ENCODE measurements at regions not wholly inside any gene's neighbourhood (a gene's known extent, or its start where the extent isn't known, plus 50 kb on each side); places are given as distances from the start of the nearest gene placed in this dataset.

DNA sequence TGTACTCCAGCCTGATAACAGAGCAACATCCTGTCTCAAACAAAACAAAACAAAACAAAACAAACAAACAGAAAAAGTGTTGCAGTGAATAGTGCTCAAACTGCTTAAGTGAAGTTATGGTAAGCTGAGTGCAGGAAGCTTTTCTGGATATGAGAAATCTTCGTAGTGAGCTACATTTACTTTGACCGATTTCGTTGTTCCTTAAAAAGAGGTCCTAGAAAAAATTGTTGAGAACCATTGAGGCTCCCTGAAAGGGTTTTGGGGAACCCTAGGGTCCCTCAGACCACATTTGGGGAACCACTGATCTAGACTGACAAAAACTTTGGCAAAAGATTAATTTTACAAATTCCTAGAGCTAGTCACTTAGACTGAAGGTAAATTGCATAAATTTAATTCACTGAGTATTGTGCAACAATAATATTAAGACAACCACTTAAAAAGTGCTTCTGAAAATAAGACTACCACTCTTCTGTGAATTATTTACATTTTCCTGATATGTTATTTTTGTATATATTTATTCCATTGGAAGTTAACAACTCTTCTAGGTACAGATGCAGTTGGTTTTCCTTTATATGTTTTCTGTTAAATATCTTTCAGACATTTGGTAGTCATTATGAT, 149.6 kb downstream of the FHIP1A start:
- ATAC-seq (no peak), DNase-seq (ENCODE audit: low read depth, low spot score) (no peak), FAIRE-seq (no peak)
- no peaks in the 10 kb centered on the region for H3K79me2 ChIP-seq (ENCODE audit: control insufficient read depth, insufficient read depth, low read length)
- in situ Hi-C loops (cut with MboI) (no loop called here), intact Hi-C loops (cut with micrococcal nuclease; ENCODE audit: unreplicated experiment) (no loop called here)
- no TSS peak for BruUV-seq (replicated peaks)
- H3K4me3 ChIP-seq: no peak overlapping the region
- WGBS (ENCODE audit: insufficient coverage, insufficient replicate concordance, low lambda C conversion rate, missing lambda C conversion rate): 55% methylated on average over 3 of the region's 3 CpGs
- no peaks in the 10 kb centered on the region for H4K20me1 ChIP-seq (ENCODE audit: control insufficient read depth, insufficient read depth)
- CTCF ChIA-PET: interaction anchor here (0.6 kb wide), 1 partner anchor 441 kb away, joined by 3 read pairs; no protein-coding TSS in a partner anchor
- POLR2A ChIA-PET: no interaction called here
- peaks cover 0 to 2% of the 10 kb centered on the region in 2 experiments; a peak in 2 of 4 replicates for H3K27me3 ChIP-seq (replicated peaks in 1 of 2; ENCODE audit: control insufficient read depth in 2 of 2, insufficient read depth in 2 of 2, low read length in 1 of 2)
- no peak overlapping the region for H3K9ac ChIP-seq (ENCODE audit: control insufficient read depth, insufficient read depth, low read length)
- RAD21 ChIA-PET (ENCODE audit: unreplicated experiment): no interaction called here
- no peak overlapping the region for H3K27ac ChIP-seq (ENCODE audit: control insufficient read depth, insufficient read depth)
- H3K4me1 ChIP-seq (ENCODE audit: control insufficient read depth, insufficient read depth, low read length): no peaks in the 10 kb centered on the region
- no peaks in the 10 kb centered on the region for H3K36me3 ChIP-seq (ENCODE audit: control insufficient read depth in 2 of 2, insufficient read depth in 2 of 2, low read length in 1 of 2)
- H3K4me2 ChIP-seq (ENCODE audit: control insufficient read depth, insufficient read depth): no peak overlapping the region
- TF ChIP-seq, protein P1, sequence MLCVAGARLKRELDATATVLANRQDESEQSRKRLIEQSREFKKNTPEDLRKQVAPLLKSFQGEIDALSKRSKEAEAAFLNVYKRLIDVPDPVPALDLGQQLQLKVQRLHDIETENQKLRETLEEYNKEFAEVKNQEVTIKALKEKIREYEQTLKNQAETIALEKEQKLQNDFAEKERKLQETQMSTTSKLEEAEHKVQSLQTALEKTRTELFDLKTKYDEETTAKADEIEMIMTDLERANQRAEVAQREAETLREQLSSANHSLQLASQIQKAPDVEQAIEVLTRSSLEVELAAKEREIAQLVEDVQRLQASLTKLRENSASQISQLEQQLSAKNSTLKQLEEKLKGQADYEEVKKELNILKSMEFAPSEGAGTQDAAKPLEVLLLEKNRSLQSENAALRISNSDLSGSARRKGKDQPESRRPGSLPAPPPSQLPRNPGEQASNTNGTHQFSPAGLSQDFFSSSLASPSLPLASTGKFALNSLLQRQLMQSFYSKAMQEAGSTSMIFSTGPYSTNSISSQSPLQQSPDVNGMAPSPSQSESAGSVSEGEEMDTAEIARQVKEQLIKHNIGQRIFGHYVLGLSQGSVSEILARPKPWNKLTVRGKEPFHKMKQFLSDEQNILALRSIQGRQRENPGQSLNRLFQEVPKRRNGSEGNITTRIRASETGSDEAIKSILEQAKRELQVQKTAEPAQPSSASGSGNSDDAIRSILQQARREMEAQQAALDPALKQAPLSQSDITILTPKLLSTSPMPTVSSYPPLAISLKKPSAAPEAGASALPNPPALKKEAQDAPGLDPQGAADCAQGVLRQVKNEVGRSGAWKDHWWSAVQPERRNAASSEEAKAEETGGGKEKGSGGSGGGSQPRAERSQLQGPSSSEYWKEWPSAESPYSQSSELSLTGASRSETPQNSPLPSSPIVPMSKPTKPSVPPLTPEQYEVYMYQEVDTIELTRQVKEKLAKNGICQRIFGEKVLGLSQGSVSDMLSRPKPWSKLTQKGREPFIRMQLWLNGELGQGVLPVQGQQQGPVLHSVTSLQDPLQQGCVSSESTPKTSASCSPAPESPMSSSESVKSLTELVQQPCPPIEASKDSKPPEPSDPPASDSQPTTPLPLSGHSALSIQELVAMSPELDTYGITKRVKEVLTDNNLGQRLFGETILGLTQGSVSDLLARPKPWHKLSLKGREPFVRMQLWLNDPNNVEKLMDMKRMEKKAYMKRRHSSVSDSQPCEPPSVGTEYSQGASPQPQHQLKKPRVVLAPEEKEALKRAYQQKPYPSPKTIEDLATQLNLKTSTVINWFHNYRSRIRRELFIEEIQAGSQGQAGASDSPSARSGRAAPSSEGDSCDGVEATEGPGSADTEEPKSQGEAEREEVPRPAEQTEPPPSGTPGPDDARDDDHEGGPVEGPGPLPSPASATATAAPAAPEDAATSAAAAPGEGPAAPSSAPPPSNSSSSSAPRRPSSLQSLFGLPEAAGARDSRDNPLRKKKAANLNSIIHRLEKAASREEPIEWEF (IDR thresholded peaks at IDR 0.05; ENCODE audit: insufficient replicate concordance, low read depth, low read length): no peak
- no peak for TF ChIP-seq YBX1 (IDR thresholded peaks at IDR 0.05)
- TF ChIP-seq CHD1 (IDR thresholded peaks at IDR 0.05; ENCODE audit: low read depth, low read length): no peak
- TF ChIP-seq FOS (IDR thresholded peaks at IDR 0.05; ENCODE audit: borderline replicate concordance, extremely low read depth, insufficient read length): no peak
- H2AFZ ChIP-seq (ENCODE audit: control insufficient read depth, low read depth, low read length): no peak overlapping the region
- SMC1A ChIA-PET (ENCODE audit: uncharacterized antibody, unreplicated experiment): no interaction called here
- H3K9me3 ChIP-seq (replicated peaks; ENCODE audit: control insufficient read depth, insufficient read depth, low read length): no peaks in the 10 kb centered on the region
